HCT116 (cell line): ENCODE measurements at regions not wholly inside any gene's neighbourhood (a gene's known extent, or its start where the extent isn't known, plus 50 kb on each side); places are given as distances from the start of the nearest gene placed in this dataset.

ENCODE experiments used
- ATAC-seq: fragments of 200-7000 bp; cut with Tn5 transposase; 2 replicates; pipeline ENCODE4 v1.9.1; 2020; ENCODE audit warnings: mild to moderate bottlenecking, moderate library complexity
- BruUV-seq: library from RNA; stranded (reverse); fragments of 400-500 nt; replicated peaks from 2 replicates; lab custom pipeline; 2021; lab: Mats Ljungman, UMichigan
- CTCF ChIA-PET: fragments of 300-600 bp; sonication (Branson Sonifier 250); formaldehyde crosslinking; loops from one replicate; lab custom pipeline; 2021; ENCODE audit warnings: antibody characterized with exemption; lab: Charles Lee
- POLR2A ChIA-PET: fragments of 300-600, 350-600 bp; sonication (Branson Sonifier 250); formaldehyde crosslinking; loops from one replicate; lab custom pipeline; 2021; ENCODE audit warnings: antibody characterized with exemption; lab: Charles Lee
- RAD21 ChIA-PET, 2 experiments: fragments of 300-600 bp; sonication (Branson Sonifier 250); formaldehyde crosslinking; loops; one replicate each; lab custom pipeline; 2023; ENCODE audit warnings: low total read pairs in 2 of 2; ENCODE audit not compliant: uncharacterized antibody in 2 of 2, unreplicated experiment in 2 of 2, low non-redundant PET in 1 of 2; lab: Charles Lee
- DNase-seq: peaks from one replicate; pipeline ENCODE4 v3.0.0-alpha.2; 2010; ENCODE audit warnings: low read depth, low spot score
- H2AFZ ChIP-seq: fragments of 200-600 bp; shearing (Covaris generic), sonication (generic); 2 replicates; pipeline ENCODE4 v1.6.1; 2017; ENCODE audit warnings: low read depth, mixed run types, mixed read lengths, antibody characterized with exemption, low read length; ENCODE audit not compliant: poor library complexity, severe bottlenecking
- H3K27ac ChIP-seq: 2 replicates; pipeline ENCODE4 v1.5.1; 2012; ENCODE audit warnings: low read depth, low read length
- H3K27me3 ChIP-seq: fragments of 200-600 bp; sonication (generic); 2 replicates; pipeline ENCODE4 v1.6.1; 2016; ENCODE audit warnings: mixed run types, low read length, mixed read lengths; ENCODE audit not compliant: insufficient read depth
- H3K36me3 ChIP-seq, 2 experiments: fragments of 200-500 bp in 1 of 2; fragments of 200-600 bp in 1 of 2; sonication (Bioruptor generic) in 1 of 2; sonication (generic) in 1 of 2; 2 replicates each; pipeline versions ENCODE4 v1.5.1 to v1.6.1; 2014 to 2016; ENCODE audit warnings: low read length in 2 of 2, inconsistent platforms in 1 of 2, mixed read lengths in 1 of 2, mixed run types in 1 of 2; ENCODE audit not compliant: insufficient read depth in 2 of 2, control insufficient read depth in 1 of 2
- H3K4me1 ChIP-seq, 2 experiments: fragments of 200-600 bp in 1 of 2; sonication (generic) in 1 of 2; 2 replicates each; pipeline versions ENCODE4 v1.5.1 to v1.6.1; 2012 to 2017; ENCODE audit warnings: low read length in 2 of 2, inconsistent platforms in 1 of 2, mild to moderate bottlenecking in 1 of 2, mixed read lengths in 1 of 2, mixed run types in 1 of 2, moderate library complexity in 1 of 2; ENCODE audit not compliant: insufficient read depth in 2 of 2, control insufficient read depth in 1 of 2
- H3K4me2 ChIP-seq: fragments of 200-600 bp; sonication (generic); 2 replicates; pipeline ENCODE4 v1.6.1; 2017; ENCODE audit warnings: mixed run types, low read length, mixed read lengths
- H3K4me3 ChIP-seq, 2 experiments: fragments of 200-600 bp in 1 of 2; sonication (generic) in 1 of 2; replicated peaks in 1 of 2; 2 replicates each; pipeline ENCODE4 v1.5.1; 2011 to 2016; ENCODE audit warnings: low read length in 2 of 2, control low read depth in 1 of 2, low read depth in 1 of 2, mild to moderate bottlenecking in 1 of 2, mixed read lengths in 1 of 2, mixed run types in 1 of 2
- H3K79me2 ChIP-seq: fragments of 200-600 bp; sonication (generic); 2 replicates; pipeline ENCODE4 v1.6.1; 2017; ENCODE audit warnings: mild to moderate bottlenecking, mixed run types, low read length, moderate library complexity, mixed read lengths; ENCODE audit not compliant: insufficient read depth
- H3K9ac ChIP-seq: fragments of 200-600 bp; sonication (generic); 2 replicates; pipeline ENCODE4 v1.6.1; 2016; ENCODE audit warnings: low read length, mixed read lengths
- H3K9me2 ChIP-seq: fragments of 200-600 bp; sonication (generic), shearing (Covaris generic); 2 replicates; pipeline ENCODE4 v1.6.1; 2017; ENCODE audit warnings: mixed run types, mild to moderate bottlenecking, moderate library complexity; ENCODE audit not compliant: insufficient read depth
- H3K9me3 ChIP-seq, 2 experiments: fragments of 200-500 bp in 1 of 2; fragments of 200-600 bp in 1 of 2; sonication (Bioruptor generic) in 1 of 2; sonication (generic) in 1 of 2; 2 replicates each; pipeline ENCODE4 v1.6.1; 2014 to 2017; ENCODE audit warnings: low read length in 2 of 2, mixed read lengths in 2 of 2, inconsistent platforms in 1 of 2, low read depth in 1 of 2, mild to moderate bottlenecking in 1 of 2, mixed run types in 1 of 2, moderate library complexity in 1 of 2; ENCODE audit not compliant: control insufficient read depth in 1 of 2, insufficient read depth in 1 of 2
- H4K20me1 ChIP-seq: fragments of 200-600 bp; sonication (generic), shearing (Covaris generic); 2 replicates; pipeline ENCODE4 v1.6.1; 2017; ENCODE audit warnings: mixed run types, mild to moderate bottlenecking, moderate library complexity; ENCODE audit not compliant: insufficient read depth
- CBX3 ChIP-seq: IDR thresholded peaks from 2 replicates; pipeline ENCODE4 v1.6.1; 2012; ENCODE audit warnings: low read depth
- CEBPB ChIP-seq: IDR thresholded peaks from 2 replicates; pipeline ENCODE4 v1.6.1; 2012; ENCODE audit warnings: low read depth
- CTCF ChIP-seq, 3 experiments: fragments of 200-600 bp in 1 of 3; sonication (generic) in 1 of 3; IDR thresholded peaks in 2 of 3; conservative IDR thresholded peaks in 1 of 3; 2 replicates each; pipeline ENCODE4 v1.5.1; 2012 to 2017; ENCODE audit warnings: low read depth in 2 of 3, low read length in 2 of 3, antibody characterized with exemption in 1 of 3, borderline replicate concordance in 1 of 3, control low read depth in 1 of 3, mild to moderate bottlenecking in 1 of 3, mixed read lengths in 1 of 3, mixed run types in 1 of 3, moderate library complexity in 1 of 3; ENCODE audit not compliant: insufficient read depth in 1 of 3
- EGR1 ChIP-seq: IDR thresholded peaks from 2 replicates; pipeline ENCODE4 v1.6.1; 2012; ENCODE audit warnings: low read depth
- ELF1 ChIP-seq: IDR thresholded peaks from 2 replicates; pipeline ENCODE4 v1.6.1; 2012; ENCODE audit warnings: low read depth, borderline replicate concordance
- EZH2 ChIP-seq: fragments of 200-600 bp; sonication (generic); IDR thresholded peaks from 2 replicates; pipeline ENCODE4 v1.6.1; 2017; ENCODE audit warnings: antibody characterized with exemption, mixed run types
- FOSL1 ChIP-seq: IDR thresholded peaks from 2 replicates; pipeline ENCODE4 v1.6.1; 2012; ENCODE audit warnings: low read depth
- MAX ChIP-seq: IDR thresholded peaks from 2 replicates; pipeline ENCODE4 v1.6.1; 2012
- POLR2A ChIP-seq: IDR thresholded peaks from 2 replicates; pipeline ENCODE4 v1.7.0; 2011; ENCODE audit warnings: borderline replicate concordance; ENCODE audit not compliant: insufficient read depth, insufficient read length; ENCODE audit errors: extremely low read depth
- POLR2AphosphoS5 ChIP-seq: IDR thresholded peaks from 2 replicates; pipeline ENCODE4 v1.6.1; 2011; ENCODE audit warnings: mild to moderate bottlenecking, low read depth, low read length, moderate library complexity
- REST ChIP-seq: IDR thresholded peaks from 2 replicates; pipeline ENCODE4 v1.6.1; 2012; ENCODE audit warnings: low read depth
- SIN3A ChIP-seq: IDR thresholded peaks from 2 replicates; pipeline ENCODE4 v1.6.1; 2012; ENCODE audit warnings: low read depth
- TCF7L2 ChIP-seq: IDR thresholded peaks from 2 replicates; pipeline ENCODE4 v1.7.0; 2011; ENCODE audit warnings: borderline replicate concordance, inconsistent platforms; ENCODE audit not compliant: insufficient read depth, insufficient read length; ENCODE audit errors: extremely low read depth
- YY1 ChIP-seq: IDR thresholded peaks from 2 replicates; pipeline ENCODE4 v1.6.1; 2011; ENCODE audit warnings: low read length, low read depth, moderate library complexity, mild to moderate bottlenecking; ENCODE audit not compliant: insufficient replicate concordance; ENCODE audit errors: extremely low read depth
- ZBTB33 ChIP-seq: IDR thresholded peaks from 2 replicates; pipeline ENCODE4 v1.6.1; 2011; ENCODE audit warnings: mild to moderate bottlenecking, low read length, moderate library complexity; ENCODE audit not compliant: insufficient replicate concordance; ENCODE audit errors: extremely low read depth
- ZFX ChIP-seq: fragments of 450-650 bp; IDR thresholded peaks from 2 replicates; pipeline ENCODE4 v1.6.1; 2017
- intact Hi-C: fragments of 100-400 bp; cut with micrococcal nuclease; formaldehyde crosslinking; loops from 2 replicates; pipeline ENCODE4 v1.10.0; 2022

GRCh38 chr4:127084666-127085065, 548.1 kb upstream of the INTU start:
- Histone ChIP-seq H3K27me3 (no peaks in the 10 kb centered on the region), H3K4me3 (no peak overlapping the region), H3K9ac (no peak overlapping the region), H3K27ac (no peak overlapping the region), H3K36me3 (no peaks in the 10 kb centered on the region), H3K9me3 (no peaks in the 10 kb centered on the region), H2AFZ (no peak overlapping the region), H4K20me1 (no peaks in the 10 kb centered on the region), H3K4me2 (no peak overlapping the region), H3K4me1 (no peaks in the 10 kb centered on the region), H3K79me2 (no peaks in the 10 kb centered on the region), H3K9me2 (no peaks in the 10 kb centered on the region)
- BruUV-seq: no TSS peak
- intact Hi-C loops: no loop called here
- CTCF ChIA-PET: no interaction called here
- DNase-seq (no peak), ATAC-seq (no peak)
- POLR2A ChIA-PET: no interaction called here
- RAD21 ChIA-PET: no interaction called here
- TF ChIP-seq ELF1 (no peak), POLR2AphosphoS5 (no peak), MAX (no peak), SIN3A (no peak), TCF7L2 (no peak), EGR1 (no peak), REST (no peak), CBX3 (no peak), ZBTB33 (no peak), YY1 (no peak), CTCF (IDR thresholded peaks at IDR 0.05 in 2 of 3, conservative IDR thresholded peaks at IDR 0.05 in 1 of 3; ENCODE audit: borderline replicate concordance in 1 of 3, insufficient read depth in 1 of 3, low read depth in 2 of 3, low read length in 2 of 3) (no peak), FOSL1 (no peak), EZH2 (no peak), ZFX (no peak), CEBPB (no peak), POLR2A (no peak)
